OCI-LY3 (cell line): ENCODE measurements at regions not wholly inside any gene's neighbourhood (a gene's known extent, or its start where the extent isn't known, plus 50 kb on each side); places are given as distances from the start of the nearest gene placed in this dataset.

Experiments
- H2AFZ ChIP-seq: fragments of 200-600, 300-600 bp; shearing (Covaris generic); 2 replicates; pipeline ENCODE4 v1.6.0; 2014; ENCODE audit warnings: antibody characterized with exemption, low read depth, low read length
- H3K27ac ChIP-seq: fragments of 200-600, 300-600 bp; sonication (generic); 2 replicates; pipeline ENCODE4 v1.5.1; 2014; ENCODE audit warnings: mild to moderate bottlenecking, low read length, moderate library complexity, mixed read lengths
- H3K27me3 ChIP-seq: fragments of 200-600, 300-600 bp; sonication (generic); 2 replicates; pipeline ENCODE4 v1.6.1; 2014; ENCODE audit warnings: low read depth, low read length, mixed read lengths
- H3K36me3 ChIP-seq: fragments of 200-600, 300-600 bp; sonication (generic); replicated peaks from 2 replicates; pipeline ENCODE3; 2014; ENCODE audit warnings: low read depth, low read length, mixed read lengths
- H3K4me1 ChIP-seq: fragments of 300-600, 200-600 bp; sonication (generic); 2 replicates; pipeline ENCODE4 v1.6.1; 2014; ENCODE audit warnings: low read length, mixed read lengths
- H3K4me2 ChIP-seq: fragments of 200-600, 300-600 bp; sonication (generic); 2 replicates; pipeline ENCODE4 v1.6.1; 2014; ENCODE audit warnings: low read length, mixed read lengths
- H3K4me3 ChIP-seq: fragments of 300-600, 200-600 bp; sonication (generic); 2 replicates; pipeline ENCODE4 v1.5.1; 2014; ENCODE audit warnings: antibody characterized with exemption, mild to moderate bottlenecking, low read length, moderate library complexity
- H3K79me2 ChIP-seq: fragments of 300-600, 200-600 bp; shearing (Covaris generic); 2 replicates; pipeline ENCODE4 v1.6.1; 2014; ENCODE audit warnings: mild to moderate bottlenecking, low read length, mixed read lengths
- H3K9ac ChIP-seq: fragments of 300-600, 200-600 bp; shearing (Covaris generic); 2 replicates; pipeline ENCODE4 v1.6.0; 2014; ENCODE audit warnings: mild to moderate bottlenecking, low read length, moderate library complexity
- H3K9me3 ChIP-seq: fragments of 200-600, 300-600 bp; shearing (Covaris generic); 2 replicates; pipeline ENCODE4 v1.6.1; 2014; ENCODE audit warnings: low read length, mixed read lengths; ENCODE audit not compliant: insufficient read depth
- H4K20me1 ChIP-seq: fragments of 200-600, 300-600 bp; sonication (generic); 2 replicates; pipeline ENCODE4 v1.6.1; 2016; ENCODE audit warnings: low read length, mixed read lengths; ENCODE audit not compliant: insufficient read depth
- EZH2phosphoT487 ChIP-seq: fragments of 200-600 bp; shearing (Covaris generic); IDR thresholded peaks from 2 replicates; pipeline ENCODE4 v1.6.1; 2018; ENCODE audit warnings: antibody characterized with exemption, mixed run types, low read depth
- TF ChIP-seq, protein P1 (sequence below): fragments of 200-600, 300-600 bp; sonication (generic); IDR thresholded peaks from 2 replicates; pipeline ENCODE4 v1.5.1; 2014; ENCODE audit warnings: antibody characterized with exemption, low read length, low read depth

- Histone ChIP-seq H3K9ac (no peak overlapping the region), H3K4me3 (no peak overlapping the region), H3K27ac (no peak overlapping the region), H3K27me3 (no peaks in the 10 kb centered on the region), H3K79me2 (no peaks in the 10 kb centered on the region), H3K4me1 (no peaks in the 10 kb centered on the region), H2AFZ (no peak overlapping the region), H4K20me1 (no peaks in the 10 kb centered on the region), H3K4me2 (no peak overlapping the region), H3K9me3 (no peaks in the 10 kb centered on the region), H3K36me3 (no peaks in the 10 kb centered on the region)
- TF ChIP-seq EZH2phosphoT487: no peak
- TF ChIP-seq, protein P1, sequence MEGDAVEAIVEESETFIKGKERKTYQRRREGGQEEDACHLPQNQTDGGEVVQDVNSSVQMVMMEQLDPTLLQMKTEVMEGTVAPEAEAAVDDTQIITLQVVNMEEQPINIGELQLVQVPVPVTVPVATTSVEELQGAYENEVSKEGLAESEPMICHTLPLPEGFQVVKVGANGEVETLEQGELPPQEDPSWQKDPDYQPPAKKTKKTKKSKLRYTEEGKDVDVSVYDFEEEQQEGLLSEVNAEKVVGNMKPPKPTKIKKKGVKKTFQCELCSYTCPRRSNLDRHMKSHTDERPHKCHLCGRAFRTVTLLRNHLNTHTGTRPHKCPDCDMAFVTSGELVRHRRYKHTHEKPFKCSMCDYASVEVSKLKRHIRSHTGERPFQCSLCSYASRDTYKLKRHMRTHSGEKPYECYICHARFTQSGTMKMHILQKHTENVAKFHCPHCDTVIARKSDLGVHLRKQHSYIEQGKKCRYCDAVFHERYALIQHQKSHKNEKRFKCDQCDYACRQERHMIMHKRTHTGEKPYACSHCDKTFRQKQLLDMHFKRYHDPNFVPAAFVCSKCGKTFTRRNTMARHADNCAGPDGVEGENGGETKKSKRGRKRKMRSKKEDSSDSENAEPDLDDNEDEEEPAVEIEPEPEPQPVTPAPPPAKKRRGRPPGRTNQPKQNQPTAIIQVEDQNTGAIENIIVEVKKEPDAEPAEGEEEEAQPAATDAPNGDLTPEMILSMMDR: no peak
Observed at GRCh38 chr1:82695443-82695842, 894.7 kb downstream of the ADGRL2 start.

GRCh38 chr1:82690411-82690810, 889.7 kb downstream of the ADGRL2 start:
- Histone ChIP-seq H3K4me3 (no peak overlapping the region), H4K20me1 (no peaks in the 10 kb centered on the region), H2AFZ (no peak overlapping the region), H3K36me3 (no peaks in the 10 kb centered on the region), H3K27ac (no peak overlapping the region), H3K79me2 (no peaks in the 10 kb centered on the region), H3K9ac (no peak overlapping the region), H3K27me3 (no peaks in the 10 kb centered on the region), H3K4me1 (no peaks in the 10 kb centered on the region), H3K4me2 (no peak overlapping the region), H3K9me3 (no peaks in the 10 kb centered on the region; the same call in 1 of the 2 replicates)
- TF ChIP-seq EZH2phosphoT487: no peak
- TF ChIP-seq, protein P1: no peak

GRCh38 chr1:82689217-82689616, 888.5 kb downstream of the ADGRL2 start:
- Histone ChIP-seq H3K4me1 (no peaks in the 10 kb centered on the region), H3K9ac (no peak overlapping the region), H3K79me2 (no peaks in the 10 kb centered on the region), H3K36me3 (no peaks in the 10 kb centered on the region), H3K9me3 (no peaks in the 10 kb centered on the region; the same call in 1 of the 2 replicates), H3K27ac (no peak overlapping the region), H2AFZ (no peak overlapping the region), H3K27me3 (no peaks in the 10 kb centered on the region), H3K4me3 (no peak overlapping the region), H4K20me1 (no peaks in the 10 kb centered on the region), H3K4me2 (no peak overlapping the region)
- TF ChIP-seq EZH2phosphoT487: no peak
- TF ChIP-seq, protein P1: no peak

GRCh38 chr1:82686774-82687173, 886.0 kb downstream of the ADGRL2 start:
- Histone ChIP-seq H3K4me1 (no peaks in the 10 kb centered on the region), H3K36me3 (no peaks in the 10 kb centered on the region), H3K9ac (no peak overlapping the region), H3K27me3 (no peaks in the 10 kb centered on the region), H3K27ac (no peak overlapping the region), H3K4me2 (no peak overlapping the region), H3K9me3 (no peaks in the 10 kb centered on the region; the same call in 1 of the 2 replicates), H3K79me2 (no peaks in the 10 kb centered on the region), H2AFZ (no peak overlapping the region), H3K4me3 (no peak overlapping the region), H4K20me1 (no peaks in the 10 kb centered on the region)
- TF ChIP-seq, protein P1: no peak
- TF ChIP-seq EZH2phosphoT487: no peak
